DND-41 (cell line): ENCODE measurements at regions not wholly inside any gene's neighbourhood (a gene's known extent, or its start where the extent isn't known, plus 50 kb on each side); places are given as distances from the start of the nearest gene placed in this dataset.

Experiments used
- CTCF ChIP-seq: IDR thresholded peaks from 2 replicates; pipeline ENCODE4 v1.5.1; 2012; ENCODE audit warnings: borderline replicate concordance, low read length, moderate library complexity, mild to moderate bottlenecking; ENCODE audit not compliant: poor library complexity, severe bottlenecking; ENCODE audit errors: extremely low read depth
- EZH2 ChIP-seq: IDR thresholded peaks from 3 replicates; pipeline ENCODE4 v1.6.1; 2012; ENCODE audit warnings: borderline replicate concordance, low read depth, mild to moderate bottlenecking, moderate library complexity, low read length, inconsistent platforms; ENCODE audit not compliant: severe bottlenecking

- TF ChIP-seq CTCF, result no peak
- no peak for TF ChIP-seq EZH2
Measured at GRCh38 chr17:77892031-77892430, 66.5 kb upstream of the TNRC6C start.
